Gastrocnemius medialis (tissue), 4 donors: ENCODE measurements at regions not wholly inside any gene's neighbourhood (a gene's known extent, or its start where the extent isn't known, plus 50 kb on each side); places are given as distances from the start of the nearest gene placed in this dataset.

Experiments used
- POLR2A ChIP-seq, 2 donors: fragments of 450-650 bp; IDR thresholded peaks; one replicate each; pipeline ENCODE4 v1.6.1; 2017; ENCODE audit warnings: antibody characterized with exemption in 2 of 2, mild to moderate bottlenecking in 2 of 2, moderate library complexity in 2 of 2
- TF ChIP-seq, protein P1 (sequence below), 5 experiments: fragments of 450-650 bp in 3 of 5; fragments of 200-600 bp in 2 of 5; sonication (generic) in 2 of 5; IDR thresholded peaks in 4 of 5; conservative IDR thresholded peaks in 1 of 5; 1 replicate in 4 of 5; 2 replicates in 1 of 5; pipeline ENCODE4 v1.5.1; 2016 to 2019; ENCODE audit warnings: antibody characterized with exemption in 5 of 5, mild to moderate bottlenecking in 3 of 5, moderate library complexity in 3 of 5

DNA sequence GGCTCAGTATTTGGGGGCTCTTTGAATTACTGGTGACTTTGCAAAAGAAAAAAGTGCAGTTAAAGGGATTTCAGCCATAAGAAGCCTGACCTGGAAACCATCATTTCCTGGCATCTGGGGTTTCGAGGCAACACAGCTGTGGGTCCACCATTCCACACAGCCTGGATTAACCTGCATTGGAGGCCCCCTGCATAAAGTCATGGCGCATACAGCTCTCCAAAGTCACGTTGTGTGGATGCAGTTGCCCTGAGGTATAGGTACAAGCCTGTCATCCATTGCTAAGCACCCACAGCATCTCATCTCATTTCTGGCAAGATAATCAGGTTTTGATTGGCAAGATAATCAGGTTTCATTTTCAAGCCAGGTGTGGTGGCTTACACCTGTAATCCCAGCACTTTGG lies 54.5 kb upstream of the TAGAP start:
- TF ChIP-seq, protein P1, sequence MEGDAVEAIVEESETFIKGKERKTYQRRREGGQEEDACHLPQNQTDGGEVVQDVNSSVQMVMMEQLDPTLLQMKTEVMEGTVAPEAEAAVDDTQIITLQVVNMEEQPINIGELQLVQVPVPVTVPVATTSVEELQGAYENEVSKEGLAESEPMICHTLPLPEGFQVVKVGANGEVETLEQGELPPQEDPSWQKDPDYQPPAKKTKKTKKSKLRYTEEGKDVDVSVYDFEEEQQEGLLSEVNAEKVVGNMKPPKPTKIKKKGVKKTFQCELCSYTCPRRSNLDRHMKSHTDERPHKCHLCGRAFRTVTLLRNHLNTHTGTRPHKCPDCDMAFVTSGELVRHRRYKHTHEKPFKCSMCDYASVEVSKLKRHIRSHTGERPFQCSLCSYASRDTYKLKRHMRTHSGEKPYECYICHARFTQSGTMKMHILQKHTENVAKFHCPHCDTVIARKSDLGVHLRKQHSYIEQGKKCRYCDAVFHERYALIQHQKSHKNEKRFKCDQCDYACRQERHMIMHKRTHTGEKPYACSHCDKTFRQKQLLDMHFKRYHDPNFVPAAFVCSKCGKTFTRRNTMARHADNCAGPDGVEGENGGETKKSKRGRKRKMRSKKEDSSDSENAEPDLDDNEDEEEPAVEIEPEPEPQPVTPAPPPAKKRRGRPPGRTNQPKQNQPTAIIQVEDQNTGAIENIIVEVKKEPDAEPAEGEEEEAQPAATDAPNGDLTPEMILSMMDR (IDR thresholded peaks at IDR 0.05 in 4 of 5, conservative IDR thresholded peaks at IDR 0.05 in 1 of 5) = no peak
- no peak for TF ChIP-seq POLR2A (IDR thresholded peaks at IDR 0.05)
